NT2/D1 (cell line): ENCODE measurements at regions not wholly inside any gene's neighbourhood (a gene's known extent, or its start where the extent isn't known, plus 50 kb on each side); places are given as distances from the start of the nearest gene placed in this dataset.
A peak's percentile ranks its signal among the peaks of the same experiment; 100 is the strongest.

Experiments
- DNase-seq: peaks from one replicate; pipeline ENCODE4 v3.0.0-alpha.2; 2011; ENCODE audit warnings: low read depth, low spot score
- H3K27me3 ChIP-seq: 2 replicates; pipeline ENCODE4 v1.6.0; 2011; ENCODE audit warnings: mild to moderate bottlenecking; ENCODE audit not compliant: insufficient read length, insufficient read depth
- H3K36me3 ChIP-seq: 2 replicates; pipeline ENCODE4 v1.6.1; 2011; ENCODE audit warnings: mild to moderate bottlenecking, low read length, mixed read lengths; ENCODE audit not compliant: insufficient read depth, insufficient read length
- H3K4me1 ChIP-seq: 2 replicates; pipeline ENCODE4 v1.5.1; 2011; ENCODE audit not compliant: insufficient read depth, insufficient read length
- H3K4me3 ChIP-seq: 2 replicates; pipeline ENCODE4 v1.5.1; 2011; ENCODE audit warnings: low read depth; ENCODE audit not compliant: insufficient read length
- H3K9ac ChIP-seq: 2 replicates; pipeline ENCODE4 v1.6.0; 2011; ENCODE audit warnings: low read depth; ENCODE audit not compliant: insufficient read length
- H3K9me3 ChIP-seq: 2 replicates; pipeline ENCODE4 v1.5.1; 2011; ENCODE audit warnings: mild to moderate bottlenecking, low read length; ENCODE audit not compliant: insufficient read depth
- SUZ12 ChIP-seq: IDR thresholded peaks from 2 replicates; pipeline ENCODE4 v1.6.1; 2011; ENCODE audit not compliant: insufficient read length, insufficient read depth; ENCODE audit errors: extremely low read depth
- YY1 ChIP-seq: IDR thresholded peaks from 2 replicates; pipeline ENCODE4 v1.6.1; 2011; ENCODE audit not compliant: insufficient read length, insufficient read depth
- ZNF274 ChIP-seq: IDR thresholded peaks from 2 replicates; pipeline ENCODE4 v1.6.1; 2011; ENCODE audit warnings: mild to moderate bottlenecking, low read depth, low read length

DNA sequence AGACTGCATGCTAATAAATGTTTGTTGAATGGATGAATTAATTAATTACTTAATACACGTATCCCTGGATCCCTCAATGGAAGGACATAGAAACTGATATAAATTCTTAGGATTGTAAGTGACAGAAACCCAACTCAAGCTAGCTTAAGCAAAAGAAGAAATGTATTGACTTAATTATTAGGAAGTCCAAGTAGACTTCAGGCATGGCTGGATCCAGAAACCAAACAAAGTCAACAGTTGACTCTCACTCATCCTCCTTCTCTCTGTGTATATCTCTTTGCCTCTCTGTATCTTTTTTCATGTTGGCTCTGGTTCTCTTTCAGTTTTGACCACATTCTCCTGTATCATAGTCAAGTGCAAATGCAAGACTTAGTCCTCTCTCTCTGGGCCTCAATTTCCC lies 82.0 kb upstream of the CTNNBL1 start:
- DNase-seq, result no peak
- H3K9me3 ChIP-seq, result no peaks in the 10 kb centered on the region

DNA sequence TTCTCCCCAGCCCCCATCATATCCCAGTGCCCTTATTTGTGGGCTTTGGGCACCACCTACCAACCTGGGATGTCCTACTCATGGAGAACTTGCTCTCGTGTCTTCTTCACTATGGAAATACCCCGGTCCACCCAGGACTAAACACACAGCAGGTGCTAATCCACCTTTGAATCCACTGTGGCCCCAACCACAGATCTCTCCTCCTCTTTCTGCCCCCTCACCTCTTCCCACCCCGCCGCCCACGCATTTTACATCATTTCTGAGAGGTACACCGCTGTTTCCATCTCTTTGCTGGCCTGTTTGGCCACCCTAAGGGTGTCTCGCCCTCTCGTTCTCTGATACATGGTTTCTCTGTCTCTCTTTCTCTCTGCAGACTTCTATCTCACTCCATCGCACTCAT lies 82.5 kb upstream of the CTNNBL1 start:
- H3K27me3 ChIP-seq, result peaks cover 4% of the 10 kb centered on the region
- H3K4me3 ChIP-seq, result no peak overlapping the region
- no peaks in the 10 kb centered on the region for H3K9me3 ChIP-seq
- H3K36me3 ChIP-seq, result no peaks in the 10 kb centered on the region
- no peak overlapping the region for H3K9ac ChIP-seq
- no peaks in the 10 kb centered on the region for H3K4me1 ChIP-seq
- TF ChIP-seq SUZ12 (no peak), ZNF274 (no peak), YY1 (no peak)
- DNase-seq, result no peak

More for the DNA sequence above, 82.0 kb upstream of the CTNNBL1 start:
- TF ChIP-seq YY1, result no peak
- TF ChIP-seq ZNF274, result no peak
- no peak for TF ChIP-seq SUZ12
- H3K4me3 ChIP-seq, result no peak overlapping the region
- no peaks in the 10 kb centered on the region for H3K36me3 ChIP-seq
- H3K9ac ChIP-seq, result no peak overlapping the region
- no peaks in the 10 kb centered on the region for H3K4me1 ChIP-seq
- H3K27me3 ChIP-seq, result peaks cover 4% of the 10 kb centered on the region

DNA sequence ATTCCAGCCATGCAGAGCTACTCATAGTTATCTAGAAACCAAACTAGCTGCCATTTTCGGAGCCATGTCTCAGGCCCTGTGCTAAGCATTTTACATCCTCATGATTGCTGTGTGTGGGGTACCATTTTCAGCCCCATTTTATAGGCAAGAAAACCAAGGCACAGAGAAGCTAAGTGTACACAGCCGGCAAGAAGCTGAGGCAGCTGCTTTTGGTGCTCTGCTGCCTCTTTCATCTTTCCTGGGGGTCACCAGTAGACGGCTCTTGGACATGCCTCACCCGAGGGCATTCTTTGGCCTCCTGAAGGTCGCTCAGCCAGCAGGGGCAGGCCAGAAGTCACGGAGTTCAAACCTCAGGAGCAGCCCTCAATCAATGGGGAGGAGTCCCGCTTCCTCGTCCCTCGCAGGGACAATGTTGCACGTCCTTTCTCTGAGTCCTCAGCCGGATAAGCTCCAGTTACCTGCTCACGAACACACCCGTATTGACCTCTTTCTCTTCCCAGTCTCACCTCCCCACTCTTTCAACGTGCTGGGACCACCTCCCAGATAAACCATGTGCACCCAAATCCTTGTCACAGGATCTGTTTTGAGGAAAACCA lies 82.6 kb upstream of the BLCAP start:
- no peaks in the 10 kb centered on the region for H3K4me1 ChIP-seq
- H3K9me3 ChIP-seq, result no peaks in the 10 kb centered on the region
- H3K9ac ChIP-seq, result no peak overlapping the region
- H3K4me3 ChIP-seq, result no peak overlapping the region
- H3K27me3 ChIP-seq, result peaks cover 4% of the 10 kb centered on the region
- TF ChIP-seq YY1, result no peak
- no peak for TF ChIP-seq ZNF274
- TF ChIP-seq SUZ12, result no peak
- no peaks in the 10 kb centered on the region for H3K36me3 ChIP-seq
- no peak for DNase-seq

DNA sequence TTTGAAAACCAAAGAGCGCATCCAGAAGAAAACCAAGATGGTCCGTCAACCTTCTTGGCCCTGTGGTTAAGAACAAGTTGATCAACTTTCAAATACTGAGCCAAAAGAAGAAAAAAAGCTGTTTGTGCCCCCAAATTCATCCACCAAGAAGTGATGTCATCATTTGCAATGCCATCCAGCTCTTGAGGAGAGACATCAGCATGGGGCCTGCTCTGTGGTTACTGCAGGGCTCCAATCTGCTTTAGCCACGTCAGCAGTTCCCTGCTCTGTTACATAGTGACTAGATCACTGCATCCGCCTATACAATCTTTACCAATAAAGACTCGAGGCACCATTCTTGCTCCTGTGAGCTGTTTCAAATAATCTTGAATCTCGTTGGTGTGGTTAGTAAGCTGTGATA lies 75.0 kb upstream of the BLCAP start:
- Histone ChIP-seq H3K27me3 (peaks cover 2% of the 10 kb centered on the region), H3K4me3 (no peak overlapping the region), H3K36me3 (no peaks in the 10 kb centered on the region), H3K9ac (no peak overlapping the region), H3K9me3 (no peaks in the 10 kb centered on the region), H3K4me1 (peaks cover under 1% of the 10 kb centered on the region)
- no peak for DNase-seq
- TF ChIP-seq YY1 (no peak), ZNF274 (no peak)

DNA sequence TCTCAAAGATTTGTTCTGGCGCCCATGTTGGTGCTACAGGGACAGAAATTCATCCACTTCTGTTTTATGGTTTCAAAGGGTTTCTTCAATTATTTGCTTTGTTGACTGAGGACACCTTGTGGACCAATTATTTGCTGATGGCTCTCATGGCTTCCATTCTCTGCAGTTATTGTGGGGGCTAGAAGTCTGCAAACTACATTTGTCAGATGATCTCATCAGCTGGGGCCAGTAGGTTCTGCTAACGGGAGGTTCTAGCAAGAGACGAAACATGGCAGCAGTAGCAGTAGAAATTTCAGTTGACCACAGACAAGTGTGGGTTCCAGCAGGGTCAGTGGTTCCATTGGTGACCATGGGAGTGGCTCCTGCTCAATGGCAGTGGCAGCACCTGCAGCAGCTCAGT lies 72.8 kb upstream of the BLCAP start:
- peaks cover 2% of the 10 kb centered on the region for H3K27me3 ChIP-seq

DNA sequence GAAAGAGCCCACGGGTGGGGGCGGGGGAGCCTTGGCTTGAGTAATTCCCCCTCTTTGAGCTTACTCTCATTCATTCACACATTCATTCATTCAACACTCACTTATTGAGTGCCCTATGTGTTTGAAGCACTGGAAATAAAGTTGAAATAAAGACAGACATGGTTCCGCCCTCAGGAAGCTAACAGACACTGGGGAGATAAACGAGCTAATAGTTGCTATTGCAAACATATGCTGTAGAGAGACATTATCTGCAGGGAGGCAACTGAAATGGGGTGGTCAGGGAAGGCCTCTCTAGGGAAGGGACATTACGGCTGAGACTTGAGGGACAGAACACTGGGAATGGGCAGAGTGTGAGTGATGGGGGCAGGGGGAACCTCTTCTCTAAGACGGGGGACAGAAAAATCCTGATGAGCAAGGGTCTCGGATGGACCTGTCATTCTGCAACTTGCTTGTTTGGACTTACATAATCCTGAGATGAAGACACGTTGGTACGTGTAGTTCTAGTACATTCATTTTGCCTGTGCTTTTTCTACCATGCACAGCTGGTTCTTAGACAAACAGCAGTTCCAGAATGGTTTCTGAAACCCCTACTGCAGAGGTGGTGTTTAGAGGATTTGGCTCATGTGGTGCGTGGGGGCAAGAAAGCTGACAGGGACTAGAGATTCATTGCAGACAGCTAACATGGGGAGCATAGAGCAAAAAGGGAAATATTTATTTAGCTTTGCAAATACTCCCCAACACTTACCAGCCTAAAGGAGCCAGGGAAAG lies 71.1 kb upstream of the BLCAP start:
- H3K27me3 ChIP-seq, result peaks cover 2% of the 10 kb centered on the region
- no peaks in the 10 kb centered on the region for H3K9me3 ChIP-seq
- H3K36me3 ChIP-seq, result no peaks in the 10 kb centered on the region
- no peak overlapping the region for H3K4me3 ChIP-seq
- peaks cover 7% of the 10 kb centered on the region for H3K4me1 ChIP-seq
- DNase-seq, result no peak
- TF ChIP-seq SUZ12 (no peak), ZNF274 (no peak), YY1 (no peak)
- no peak overlapping the region for H3K9ac ChIP-seq

More for the DNA sequence above, 72.8 kb upstream of the BLCAP start:
- peaks cover 7% of the 10 kb centered on the region for H3K4me1 ChIP-seq
- H3K9ac ChIP-seq, result no peak overlapping the region
- DNase-seq, result no peak
- TF ChIP-seq SUZ12 (no peak), YY1 (no peak), ZNF274 (no peak)
- H3K9me3 ChIP-seq, result no peaks in the 10 kb centered on the region
- no peaks in the 10 kb centered on the region for H3K36me3 ChIP-seq
- no peak overlapping the region for H3K4me3 ChIP-seq

DNA sequence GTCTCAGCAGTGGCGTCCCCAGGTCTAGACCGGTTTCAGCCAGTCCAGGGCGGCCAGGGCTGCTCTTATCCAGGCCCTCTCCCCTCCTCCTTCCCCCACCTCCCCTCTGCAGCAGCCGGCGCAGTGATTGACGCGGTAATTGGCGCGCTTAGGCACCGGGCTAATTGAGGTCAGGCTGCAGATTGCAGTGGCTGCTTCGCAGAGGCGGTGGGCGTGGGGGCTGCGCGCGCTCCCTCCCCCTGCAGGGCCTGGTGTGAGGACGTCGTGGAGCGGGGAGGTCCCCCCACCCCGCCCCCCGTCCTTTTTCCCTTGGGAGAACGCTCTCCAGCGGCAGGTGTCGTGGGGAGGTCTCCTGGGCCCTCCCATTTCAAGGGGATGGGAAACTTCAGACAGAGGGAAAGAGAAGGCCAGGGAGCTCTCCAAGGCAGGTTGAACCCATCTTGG lies 70.4 kb upstream of the BLCAP start:
- peak; percentile 39 for DNase-seq
- no peaks in the 10 kb centered on the region for H3K9me3 ChIP-seq
- H3K4me3 ChIP-seq, result peak overlapping the region; percentile 13
- peaks cover 2% of the 10 kb centered on the region for H3K27me3 ChIP-seq
- peaks cover 7% of the 10 kb centered on the region for H3K4me1 ChIP-seq
- peak overlapping the region; percentile 72 for H3K9ac ChIP-seq
- no peaks in the 10 kb centered on the region for H3K36me3 ChIP-seq
- TF ChIP-seq YY1 (no peak), ZNF274 (no peak), SUZ12 (no peak)
